OCI-LY3 (cell line): ENCODE measurements at regions not wholly inside any gene's neighbourhood (a gene's known extent, or its start where the extent isn't known, plus 50 kb on each side); places are given as distances from the start of the nearest gene placed in this dataset.

Source experiments
- H2AFZ ChIP-seq: fragments of 200-600, 300-600 bp; shearing (Covaris generic); 2 replicates; pipeline ENCODE4 v1.6.0; 2014; ENCODE audit warnings: antibody characterized with exemption, low read depth, low read length
- H3K27ac ChIP-seq: fragments of 200-600, 300-600 bp; sonication (generic); 2 replicates; pipeline ENCODE4 v1.5.1; 2014; ENCODE audit warnings: mild to moderate bottlenecking, low read length, moderate library complexity, mixed read lengths
- H3K27me3 ChIP-seq: fragments of 200-600, 300-600 bp; sonication (generic); 2 replicates; pipeline ENCODE4 v1.6.1; 2014; ENCODE audit warnings: low read depth, low read length, mixed read lengths
- H3K36me3 ChIP-seq: fragments of 200-600, 300-600 bp; sonication (generic); replicated peaks from 2 replicates; pipeline ENCODE3; 2014; ENCODE audit warnings: low read depth, low read length, mixed read lengths
- H3K4me1 ChIP-seq: fragments of 300-600, 200-600 bp; sonication (generic); 2 replicates; pipeline ENCODE4 v1.6.1; 2014; ENCODE audit warnings: low read length, mixed read lengths
- H3K4me2 ChIP-seq: fragments of 200-600, 300-600 bp; sonication (generic); 2 replicates; pipeline ENCODE4 v1.6.1; 2014; ENCODE audit warnings: low read length, mixed read lengths
- H3K4me3 ChIP-seq: fragments of 300-600, 200-600 bp; sonication (generic); 2 replicates; pipeline ENCODE4 v1.5.1; 2014; ENCODE audit warnings: antibody characterized with exemption, mild to moderate bottlenecking, low read length, moderate library complexity
- H3K79me2 ChIP-seq: fragments of 300-600, 200-600 bp; shearing (Covaris generic); 2 replicates; pipeline ENCODE4 v1.6.1; 2014; ENCODE audit warnings: mild to moderate bottlenecking, low read length, mixed read lengths
- H3K9ac ChIP-seq: fragments of 300-600, 200-600 bp; shearing (Covaris generic); 2 replicates; pipeline ENCODE4 v1.6.0; 2014; ENCODE audit warnings: mild to moderate bottlenecking, low read length, moderate library complexity
- H3K9me3 ChIP-seq: fragments of 200-600, 300-600 bp; shearing (Covaris generic); 2 replicates; pipeline ENCODE4 v1.6.1; 2014; ENCODE audit warnings: low read length, mixed read lengths; ENCODE audit not compliant: insufficient read depth
- H4K20me1 ChIP-seq: fragments of 200-600, 300-600 bp; sonication (generic); 2 replicates; pipeline ENCODE4 v1.6.1; 2016; ENCODE audit warnings: low read length, mixed read lengths; ENCODE audit not compliant: insufficient read depth
- EZH2phosphoT487 ChIP-seq: fragments of 200-600 bp; shearing (Covaris generic); IDR thresholded peaks from 2 replicates; pipeline ENCODE4 v1.6.1; 2018; ENCODE audit warnings: antibody characterized with exemption, mixed run types, low read depth
- TF ChIP-seq, protein P1 (sequence below): fragments of 200-600, 300-600 bp; sonication (generic); IDR thresholded peaks from 2 replicates; pipeline ENCODE4 v1.5.1; 2014; ENCODE audit warnings: antibody characterized with exemption, low read length, low read depth

DNA sequence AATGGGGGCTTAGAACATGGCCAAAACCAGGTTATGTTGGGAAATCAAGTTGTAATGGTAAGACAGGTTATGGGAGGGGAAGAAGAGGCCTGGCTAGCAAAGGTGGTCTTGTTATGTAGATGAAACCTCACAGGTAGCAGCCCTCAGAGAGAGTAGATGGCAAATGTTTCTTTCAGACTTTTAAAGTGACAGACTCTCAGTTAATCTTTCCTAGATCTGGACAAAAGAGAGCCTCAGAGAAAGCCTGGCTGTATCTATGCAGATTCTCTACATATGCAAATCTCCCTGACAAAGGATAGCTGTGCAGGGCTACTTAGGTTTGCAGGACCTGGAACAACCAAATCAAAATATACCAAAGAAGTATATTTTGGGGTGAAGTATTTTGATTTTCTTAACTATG, 284.1 kb upstream of the AMOT start:
- Histone ChIP-seq H3K27ac (no peak overlapping the region), H2AFZ (no peak overlapping the region), H3K4me1 (no peaks in the 10 kb centered on the region), H3K79me2 (no peaks in the 10 kb centered on the region), H3K9me3 (no peaks in the 10 kb centered on the region), H3K27me3 (no peaks in the 10 kb centered on the region), H3K9ac (no peak overlapping the region), H4K20me1 (no peaks in the 10 kb centered on the region), H3K4me2 (no peak overlapping the region), H3K36me3 (no peaks in the 10 kb centered on the region), H3K4me3 (no peak overlapping the region)
- no peak for TF ChIP-seq EZH2phosphoT487
- TF ChIP-seq, protein P1, sequence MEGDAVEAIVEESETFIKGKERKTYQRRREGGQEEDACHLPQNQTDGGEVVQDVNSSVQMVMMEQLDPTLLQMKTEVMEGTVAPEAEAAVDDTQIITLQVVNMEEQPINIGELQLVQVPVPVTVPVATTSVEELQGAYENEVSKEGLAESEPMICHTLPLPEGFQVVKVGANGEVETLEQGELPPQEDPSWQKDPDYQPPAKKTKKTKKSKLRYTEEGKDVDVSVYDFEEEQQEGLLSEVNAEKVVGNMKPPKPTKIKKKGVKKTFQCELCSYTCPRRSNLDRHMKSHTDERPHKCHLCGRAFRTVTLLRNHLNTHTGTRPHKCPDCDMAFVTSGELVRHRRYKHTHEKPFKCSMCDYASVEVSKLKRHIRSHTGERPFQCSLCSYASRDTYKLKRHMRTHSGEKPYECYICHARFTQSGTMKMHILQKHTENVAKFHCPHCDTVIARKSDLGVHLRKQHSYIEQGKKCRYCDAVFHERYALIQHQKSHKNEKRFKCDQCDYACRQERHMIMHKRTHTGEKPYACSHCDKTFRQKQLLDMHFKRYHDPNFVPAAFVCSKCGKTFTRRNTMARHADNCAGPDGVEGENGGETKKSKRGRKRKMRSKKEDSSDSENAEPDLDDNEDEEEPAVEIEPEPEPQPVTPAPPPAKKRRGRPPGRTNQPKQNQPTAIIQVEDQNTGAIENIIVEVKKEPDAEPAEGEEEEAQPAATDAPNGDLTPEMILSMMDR = no peak

DNA sequence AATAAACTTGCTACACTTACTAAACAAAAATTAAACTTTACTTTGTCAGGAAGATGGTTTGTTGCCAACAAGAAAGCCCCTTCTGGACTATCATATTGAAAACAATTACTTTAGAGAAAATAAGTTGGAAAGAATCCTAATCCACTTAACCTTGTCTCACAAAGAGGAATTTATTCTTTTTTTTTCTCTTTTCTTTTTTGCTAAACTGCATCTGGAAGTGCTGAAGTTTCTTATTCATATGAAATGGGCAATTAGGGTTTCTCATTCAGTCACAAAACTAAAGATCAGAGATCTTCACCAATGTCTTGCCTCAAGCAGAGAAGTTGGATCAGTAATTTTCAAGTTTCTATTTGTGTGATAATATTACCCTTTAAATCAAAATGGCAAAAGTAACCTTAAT, 234.9 kb upstream of the AMOT start:
- H3K36me3 ChIP-seq = no peaks in the 10 kb centered on the region
- no peaks in the 10 kb centered on the region for H3K79me2 ChIP-seq
- H3K9me3 ChIP-seq = no peaks in the 10 kb centered on the region
- no peaks in the 10 kb centered on the region for H3K27me3 ChIP-seq
- H3K27ac ChIP-seq = no peak overlapping the region
- H3K4me3 ChIP-seq = no peak overlapping the region
- no peak overlapping the region for H2AFZ ChIP-seq
- TF ChIP-seq, protein P1 = no peak
- no peak for TF ChIP-seq EZH2phosphoT487
- no peak overlapping the region for H3K9ac ChIP-seq
- H3K4me2 ChIP-seq = no peak overlapping the region
- H3K4me1 ChIP-seq = no peaks in the 10 kb centered on the region
- no peaks in the 10 kb centered on the region for H4K20me1 ChIP-seq

DNA sequence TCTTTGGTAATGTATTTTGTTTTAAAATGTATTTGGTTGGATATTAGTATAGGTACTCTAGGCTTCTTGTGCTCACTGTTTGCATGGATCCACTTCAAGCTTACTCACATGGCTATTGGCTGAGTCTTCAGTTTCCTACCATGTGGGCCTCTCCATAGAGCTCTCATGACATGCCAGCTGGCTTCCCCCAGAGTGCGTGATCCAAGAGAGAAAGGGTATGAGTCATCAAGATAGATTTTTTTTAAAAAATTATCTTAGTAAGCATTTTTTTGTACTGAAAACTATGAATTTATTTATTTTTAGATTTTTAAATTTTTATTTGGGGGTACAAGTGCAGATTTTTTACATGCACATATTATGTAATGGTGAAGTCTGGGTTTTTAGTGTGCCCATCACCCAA, 219.1 kb upstream of the AMOT start:
- Histone ChIP-seq H3K36me3 (no peaks in the 10 kb centered on the region), H2AFZ (no peak overlapping the region), H3K4me3 (no peak overlapping the region), H3K4me1 (no peaks in the 10 kb centered on the region), H3K4me2 (no peak overlapping the region), H3K9ac (no peak overlapping the region), H3K27me3 (no peaks in the 10 kb centered on the region), H4K20me1 (no peaks in the 10 kb centered on the region), H3K79me2 (no peaks in the 10 kb centered on the region), H3K27ac (no peak overlapping the region), H3K9me3 (no peaks in the 10 kb centered on the region)
- no peak for TF ChIP-seq EZH2phosphoT487
- TF ChIP-seq, protein P1 = no peak

DNA sequence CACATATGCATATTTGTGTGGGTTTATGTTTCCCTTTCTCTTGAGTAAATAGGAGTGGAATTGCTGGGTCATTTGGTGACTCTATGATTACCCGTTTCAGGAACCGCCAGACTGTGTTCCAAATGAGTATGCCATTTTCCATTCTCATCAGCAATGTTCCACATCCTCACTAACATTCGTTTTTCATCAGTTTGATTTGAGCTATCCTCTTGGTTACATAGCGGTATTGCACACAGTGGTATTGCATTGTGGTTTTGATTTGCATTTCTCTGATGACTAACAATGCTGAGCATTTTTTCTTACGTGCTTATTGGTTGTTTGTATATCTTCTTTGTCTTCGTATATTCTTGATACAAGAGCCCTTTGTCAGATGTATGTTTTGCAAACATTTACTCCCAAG, 218.0 kb upstream of the AMOT start:
- Histone ChIP-seq H3K9me3 (no peaks in the 10 kb centered on the region), H4K20me1 (no peaks in the 10 kb centered on the region), H3K4me2 (no peak overlapping the region), H2AFZ (no peak overlapping the region), H3K4me1 (no peaks in the 10 kb centered on the region), H3K27ac (no peak overlapping the region), H3K4me3 (no peak overlapping the region), H3K79me2 (no peaks in the 10 kb centered on the region), H3K36me3 (no peaks in the 10 kb centered on the region), H3K9ac (no peak overlapping the region), H3K27me3 (no peaks in the 10 kb centered on the region)
- no peak for TF ChIP-seq EZH2phosphoT487
- TF ChIP-seq, protein P1 = no peak
